ENCODE measurements at regions not wholly inside any gene's neighbourhood (a gene's known extent, or its start where the extent isn't known, plus 50 kb on each side); places are given as distances from the start of the nearest gene placed in this dataset.
"Not testable (repeated sequence)": the region's sequence is repeated elsewhere in the genome, so short reads cannot be mapped to it uniquely, and the experiment has no call there.

DNA sequence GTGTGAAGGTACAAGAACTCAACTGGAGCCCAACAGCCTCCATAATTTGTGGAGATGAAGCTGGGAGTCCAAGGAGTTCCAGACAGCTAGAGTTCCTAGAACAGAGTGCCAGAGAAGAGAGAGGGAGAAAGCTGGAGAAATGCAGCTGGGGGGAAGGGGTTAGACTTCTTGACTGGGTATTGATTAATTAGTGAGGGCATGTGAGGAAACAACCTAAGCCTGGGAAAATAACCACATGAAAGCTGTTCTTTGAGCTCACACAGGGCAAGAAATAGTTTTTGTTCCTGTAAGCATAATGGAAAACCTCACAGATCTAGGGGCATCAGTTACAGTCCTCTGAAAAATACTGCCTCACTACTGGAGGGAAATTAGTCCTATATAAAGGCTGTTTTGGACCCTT, 230.5 kb upstream of the FKBP1C start:
- Histone ChIP-seq H3K4me1 (no peaks in the 10 kb centered on the region), H3K4me3 (no peak overlapping the region), H3K27me3 (no peaks in the 10 kb centered on the region), H3K27ac (no peak overlapping the region), H3K9me3 (peaks cover 0 to 8% of the 10 kb centered on the region in 2 donors), H3K36me3 (no peaks in the 10 kb centered on the region)
- DNase-seq (no peak), ATAC-seq (no peak)
- intact Hi-C loops (cut with DNase I) = no loop called here
- TF ChIP-seq, protein P1, sequence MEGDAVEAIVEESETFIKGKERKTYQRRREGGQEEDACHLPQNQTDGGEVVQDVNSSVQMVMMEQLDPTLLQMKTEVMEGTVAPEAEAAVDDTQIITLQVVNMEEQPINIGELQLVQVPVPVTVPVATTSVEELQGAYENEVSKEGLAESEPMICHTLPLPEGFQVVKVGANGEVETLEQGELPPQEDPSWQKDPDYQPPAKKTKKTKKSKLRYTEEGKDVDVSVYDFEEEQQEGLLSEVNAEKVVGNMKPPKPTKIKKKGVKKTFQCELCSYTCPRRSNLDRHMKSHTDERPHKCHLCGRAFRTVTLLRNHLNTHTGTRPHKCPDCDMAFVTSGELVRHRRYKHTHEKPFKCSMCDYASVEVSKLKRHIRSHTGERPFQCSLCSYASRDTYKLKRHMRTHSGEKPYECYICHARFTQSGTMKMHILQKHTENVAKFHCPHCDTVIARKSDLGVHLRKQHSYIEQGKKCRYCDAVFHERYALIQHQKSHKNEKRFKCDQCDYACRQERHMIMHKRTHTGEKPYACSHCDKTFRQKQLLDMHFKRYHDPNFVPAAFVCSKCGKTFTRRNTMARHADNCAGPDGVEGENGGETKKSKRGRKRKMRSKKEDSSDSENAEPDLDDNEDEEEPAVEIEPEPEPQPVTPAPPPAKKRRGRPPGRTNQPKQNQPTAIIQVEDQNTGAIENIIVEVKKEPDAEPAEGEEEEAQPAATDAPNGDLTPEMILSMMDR (IDR thresholded peaks at IDR 0.05) = no peak

DNA sequence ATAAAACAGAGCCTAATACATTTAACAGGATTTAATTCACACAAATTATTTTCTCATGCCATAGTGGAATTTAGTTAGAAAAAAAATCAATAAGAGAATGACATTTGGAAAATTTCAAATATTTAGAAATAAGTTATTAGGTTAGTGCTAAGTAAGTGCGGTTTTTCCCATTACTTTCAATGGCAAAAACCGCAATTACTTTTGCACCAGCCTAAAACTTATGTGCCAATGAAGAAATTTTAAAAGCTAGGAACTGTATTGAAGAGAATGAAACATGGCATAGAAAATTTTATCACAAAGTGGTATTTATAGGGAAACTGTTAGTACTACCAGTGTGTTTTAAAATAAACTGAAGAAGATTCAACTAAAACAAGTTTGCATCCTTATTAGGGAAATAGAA, 228.3 kb upstream of the FKBP1C start:
- TF ChIP-seq, protein P1 (IDR thresholded peaks at IDR 0.05) = no peak
- intact Hi-C loops (cut with DNase I) = no loop called here
- Histone ChIP-seq H3K4me1 (no peaks in the 10 kb centered on the region), H3K9me3 (peaks cover 0 to 15% of the 10 kb centered on the region in 2 donors), H3K27ac (no peak overlapping the region), H3K27me3 (no peaks in the 10 kb centered on the region), H3K4me3 (no peak overlapping the region), H3K36me3 (no peaks in the 10 kb centered on the region)
- DNase-seq = no peak
- ATAC-seq = no peak

DNA sequence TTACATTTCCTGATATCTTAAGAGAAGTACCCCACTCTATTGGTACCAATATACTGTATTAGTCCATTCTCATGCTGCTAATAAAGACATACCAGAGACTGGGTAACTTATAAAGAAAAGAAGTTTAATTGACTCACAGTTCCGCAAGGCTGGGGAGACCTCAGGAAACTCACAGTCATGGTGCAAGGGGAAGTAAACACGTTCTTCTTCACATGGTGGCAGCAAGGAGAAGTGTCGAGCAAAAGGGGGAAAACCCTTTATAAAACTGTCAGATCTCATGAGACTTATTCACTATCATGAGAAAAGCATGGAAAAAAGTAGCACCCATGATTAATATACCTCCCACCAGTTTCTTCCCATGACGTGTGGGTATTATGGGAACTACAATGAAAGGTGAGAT, 219.6 kb upstream of the FKBP1C start:
- ATAC-seq; intact Hi-C loops (cut with DNase I); H3K36me3 ChIP-seq; H3K4me1 ChIP-seq; H3K4me3 ChIP-seq; DNase-seq; H3K27me3 ChIP-seq; H3K27ac ChIP-seq: not testable (repeated sequence)
- H3K9me3 ChIP-seq = peaks cover 0 to 16% of the 10 kb centered on the region in 2 donors

DNA sequence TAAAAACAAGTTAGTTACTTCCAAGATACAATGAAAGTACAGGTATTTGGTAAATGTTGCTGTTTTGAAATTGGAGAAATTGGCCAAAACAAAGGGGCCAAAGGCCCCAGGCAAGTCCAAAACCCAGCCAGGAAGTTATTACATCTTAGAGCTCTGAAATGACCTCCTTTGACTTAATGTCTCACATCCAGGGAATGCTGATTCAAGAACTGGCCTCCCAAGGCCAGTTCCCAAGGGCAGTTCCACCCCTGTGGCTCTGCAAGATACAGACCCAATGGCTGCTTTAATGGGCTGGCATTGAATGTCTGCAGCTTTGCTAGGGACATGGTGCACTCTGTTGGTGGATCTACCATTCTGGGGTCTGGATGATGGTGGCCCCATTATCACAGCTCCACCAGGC, 217.3 kb upstream of the FKBP1C start:
- TF ChIP-seq, protein P1 (IDR thresholded peaks at IDR 0.05) = no peak
- intact Hi-C loops (cut with DNase I) = no loop called here
- Histone ChIP-seq H3K36me3 (no peaks in the 10 kb centered on the region), H3K4me3 (no peak overlapping the region), H3K4me1 (no peaks in the 10 kb centered on the region), H3K27me3 (no peaks in the 10 kb centered on the region), H3K27ac (no peak overlapping the region), H3K9me3 (peaks cover 0 to 6% of the 10 kb centered on the region in 2 donors)
- no peak for ATAC-seq
- no peak for DNase-seq

DNA sequence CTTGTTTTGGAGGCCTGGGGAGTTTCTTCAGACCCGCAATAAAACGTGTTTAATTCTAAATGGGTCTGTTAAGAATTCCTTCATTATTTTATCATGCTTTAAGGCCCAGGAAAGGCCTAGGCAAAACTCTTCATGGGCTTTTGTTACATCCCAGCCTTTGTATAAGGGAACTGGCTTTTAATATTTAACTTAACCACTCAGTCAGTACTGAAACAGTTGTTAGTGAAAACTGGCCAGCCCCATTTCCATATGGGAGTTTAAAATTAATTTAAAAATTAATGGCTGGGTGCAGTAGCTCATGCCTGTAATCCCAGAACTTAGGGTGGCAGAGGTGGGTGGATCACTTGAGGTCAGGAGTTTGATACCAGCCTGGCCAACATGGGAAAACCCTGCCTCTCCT, 213.2 kb upstream of the FKBP1C start:
- TF ChIP-seq, protein P1 (IDR thresholded peaks at IDR 0.05) = no peak
- H3K27me3 ChIP-seq = no peaks in the 10 kb centered on the region
- no peak overlapping the region for H3K27ac ChIP-seq
- H3K9me3 ChIP-seq = peaks cover 0 to 3% of the 10 kb centered on the region in 2 donors
- no peak for DNase-seq
- ATAC-seq = no peak
- intact Hi-C loops (cut with DNase I) = no loop called here
- H3K4me1 ChIP-seq = no peaks in the 10 kb centered on the region
- no peak overlapping the region for H3K4me3 ChIP-seq
- no peaks in the 10 kb centered on the region for H3K36me3 ChIP-seq

DNA sequence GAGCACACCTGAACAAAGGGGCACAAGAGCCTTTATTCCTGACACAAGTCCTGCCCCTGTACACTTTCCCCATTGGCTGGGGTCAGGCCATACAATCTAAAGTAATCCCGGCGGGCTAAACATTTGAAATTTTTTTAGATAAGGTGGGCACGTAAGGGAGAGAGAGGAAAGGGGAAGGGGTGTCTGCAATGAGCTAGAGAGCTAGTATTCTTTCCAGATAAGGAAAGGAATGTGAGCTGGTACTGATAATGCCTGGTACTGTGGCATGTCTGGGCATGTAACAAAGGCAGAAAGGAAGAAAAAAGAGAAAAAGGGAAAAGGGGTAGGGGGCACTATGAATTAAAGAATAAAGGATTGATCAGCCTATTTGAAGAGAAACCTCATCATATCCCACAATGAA, 212.0 kb upstream of the FKBP1C start:
- not testable (repeated sequence) for ATAC-seq

More for the DNA sequence above, 212.0 kb upstream of the FKBP1C start:
- H3K4me3 ChIP-seq; DNase-seq; H3K27me3 ChIP-seq; H3K4me1 ChIP-seq; H3K36me3 ChIP-seq; H3K9me3 ChIP-seq; H3K27ac ChIP-seq; intact Hi-C loops (cut with DNase I): not testable (repeated sequence)
